ENCODE measurements at regions not wholly inside any gene's neighbourhood (a gene's known extent, or its start where the extent isn't known, plus 50 kb on each side); places are given as distances from the start of the nearest gene placed in this dataset.

DNA sequence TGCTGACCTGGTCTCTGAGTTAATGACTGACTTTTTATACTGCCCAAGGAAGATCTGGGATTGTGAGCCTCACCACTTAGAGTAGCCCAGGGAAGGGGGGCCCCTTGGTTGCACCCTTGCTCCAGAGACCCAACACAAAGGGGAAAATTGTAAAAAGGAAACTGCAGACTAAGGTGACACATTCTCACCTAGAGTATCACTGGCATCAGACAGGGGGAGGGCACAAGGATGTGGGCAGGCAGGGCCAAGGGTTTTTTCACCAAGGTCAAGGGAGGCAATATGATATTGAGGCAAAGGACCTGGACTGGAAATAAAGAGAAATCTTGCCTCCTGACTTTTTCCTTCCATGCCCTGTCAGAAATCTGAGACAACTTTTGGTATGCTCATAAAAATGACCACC, 386.2 kb upstream of the FGF16 start (continued):
- TF ChIP-seq, protein P1, sequence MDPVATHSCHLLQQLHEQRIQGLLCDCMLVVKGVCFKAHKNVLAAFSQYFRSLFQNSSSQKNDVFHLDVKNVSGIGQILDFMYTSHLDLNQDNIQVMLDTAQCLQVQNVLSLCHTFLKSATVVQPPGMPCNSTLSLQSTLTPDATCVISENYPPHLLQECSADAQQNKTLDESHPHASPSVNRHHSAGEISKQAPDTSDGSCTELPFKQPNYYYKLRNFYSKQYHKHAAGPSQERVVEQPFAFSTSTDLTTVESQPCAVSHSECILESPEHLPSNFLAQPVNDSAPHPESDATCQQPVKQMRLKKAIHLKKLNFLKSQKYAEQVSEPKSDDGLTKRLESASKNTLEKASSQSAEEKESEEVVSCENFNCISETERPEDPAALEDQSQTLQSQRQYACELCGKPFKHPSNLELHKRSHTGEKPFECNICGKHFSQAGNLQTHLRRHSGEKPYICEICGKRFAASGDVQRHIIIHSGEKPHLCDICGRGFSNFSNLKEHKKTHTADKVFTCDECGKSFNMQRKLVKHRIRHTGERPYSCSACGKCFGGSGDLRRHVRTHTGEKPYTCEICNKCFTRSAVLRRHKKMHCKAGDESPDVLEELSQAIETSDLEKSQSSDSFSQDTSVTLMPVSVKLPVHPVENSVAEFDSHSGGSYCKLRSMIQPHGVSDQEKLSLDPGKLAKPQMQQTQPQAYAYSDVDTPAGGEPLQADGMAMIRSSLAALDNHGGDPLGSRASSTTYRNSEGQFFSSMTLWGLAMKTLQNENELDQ (tag by site-specific recombination; IDR thresholded peaks at IDR 0.05; ENCODE audit: low read depth): no peak
- no peak for TF ChIP-seq ZNF623 (tag by site-specific recombination; IDR thresholded peaks at IDR 0.05)
- no peak for TF ChIP-seq ZSCAN23 (tag by site-specific recombination; IDR thresholded peaks at IDR 0.05)
- no peak for TF ChIP-seq ZNF19 (tag by site-specific recombination; IDR thresholded peaks at IDR 0.05; ENCODE audit: low read depth)
- no peak for TF ChIP-seq HOXC10 (CRISPR knock-in tag; IDR thresholded peaks at IDR 0.05)
- no peak for TF ChIP-seq ZNF791 (tag by site-specific recombination; IDR thresholded peaks at IDR 0.05)
- no peak for TF ChIP-seq HOXA7 (CRISPR knock-in tag; IDR thresholded peaks at IDR 0.05; ENCODE audit: borderline replicate concordance)
- TF ChIP-seq, protein P2, sequence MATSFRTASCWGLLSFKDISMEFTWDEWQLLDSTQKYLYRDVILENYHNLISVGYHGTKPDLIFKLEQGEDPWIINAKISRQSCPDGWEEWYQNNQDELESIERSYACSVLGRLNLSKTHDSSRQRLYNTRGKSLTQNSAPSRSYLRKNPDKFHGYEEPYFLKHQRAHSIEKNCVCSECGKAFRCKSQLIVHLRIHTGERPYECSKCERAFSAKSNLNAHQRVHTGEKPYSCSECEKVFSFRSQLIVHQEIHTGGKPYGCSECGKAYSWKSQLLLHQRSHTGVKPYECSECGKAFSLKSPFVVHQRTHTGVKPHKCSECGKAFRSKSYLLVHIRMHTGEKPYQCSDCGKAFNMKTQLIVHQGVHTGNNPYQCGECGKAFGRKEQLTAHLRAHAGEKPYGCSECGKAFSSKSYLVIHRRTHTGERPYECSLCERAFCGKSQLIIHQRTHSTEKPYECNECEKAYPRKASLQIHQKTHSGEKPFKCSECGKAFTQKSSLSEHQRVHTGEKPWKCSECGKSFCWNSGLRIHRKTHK (tag by site-specific recombination; IDR thresholded peaks at IDR 0.05): no peak

DNA sequence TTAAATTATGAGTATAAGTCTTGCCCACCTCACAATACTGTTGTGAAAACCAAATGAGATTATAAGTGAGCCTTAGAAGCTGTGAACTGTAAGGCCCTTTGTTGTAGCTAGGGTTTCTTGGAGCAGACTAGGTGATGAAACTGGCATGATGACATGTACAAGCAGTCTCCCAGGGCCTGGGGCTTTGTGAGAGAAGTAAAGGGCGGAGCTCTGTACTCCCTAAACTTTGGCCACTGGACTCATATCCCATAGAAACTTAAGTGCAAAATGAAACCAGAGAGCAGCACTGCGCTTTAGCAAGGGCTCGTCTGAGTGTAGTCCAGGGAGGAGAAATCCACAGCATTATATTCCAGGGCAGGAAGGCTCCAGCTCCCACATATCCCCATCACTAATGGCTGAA, 385.6 kb upstream of the FGF16 start:
- TF ChIP-seq, protein P3, sequence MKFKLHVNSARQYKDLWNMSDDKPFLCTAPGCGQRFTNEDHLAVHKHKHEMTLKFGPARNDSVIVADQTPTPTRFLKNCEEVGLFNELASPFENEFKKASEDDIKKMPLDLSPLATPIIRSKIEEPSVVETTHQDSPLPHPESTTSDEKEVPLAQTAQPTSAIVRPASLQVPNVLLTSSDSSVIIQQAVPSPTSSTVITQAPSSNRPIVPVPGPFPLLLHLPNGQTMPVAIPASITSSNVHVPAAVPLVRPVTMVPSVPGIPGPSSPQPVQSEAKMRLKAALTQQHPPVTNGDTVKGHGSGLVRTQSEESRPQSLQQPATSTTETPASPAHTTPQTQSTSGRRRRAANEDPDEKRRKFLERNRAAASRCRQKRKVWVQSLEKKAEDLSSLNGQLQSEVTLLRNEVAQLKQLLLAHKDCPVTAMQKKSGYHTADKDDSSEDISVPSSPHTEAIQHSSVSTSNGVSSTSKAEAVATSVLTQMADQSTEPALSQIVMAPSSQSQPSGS (tag by site-specific recombination; IDR thresholded peaks at IDR 0.05; ENCODE audit: low read depth): no peak
- TF ChIP-seq, protein P4, sequence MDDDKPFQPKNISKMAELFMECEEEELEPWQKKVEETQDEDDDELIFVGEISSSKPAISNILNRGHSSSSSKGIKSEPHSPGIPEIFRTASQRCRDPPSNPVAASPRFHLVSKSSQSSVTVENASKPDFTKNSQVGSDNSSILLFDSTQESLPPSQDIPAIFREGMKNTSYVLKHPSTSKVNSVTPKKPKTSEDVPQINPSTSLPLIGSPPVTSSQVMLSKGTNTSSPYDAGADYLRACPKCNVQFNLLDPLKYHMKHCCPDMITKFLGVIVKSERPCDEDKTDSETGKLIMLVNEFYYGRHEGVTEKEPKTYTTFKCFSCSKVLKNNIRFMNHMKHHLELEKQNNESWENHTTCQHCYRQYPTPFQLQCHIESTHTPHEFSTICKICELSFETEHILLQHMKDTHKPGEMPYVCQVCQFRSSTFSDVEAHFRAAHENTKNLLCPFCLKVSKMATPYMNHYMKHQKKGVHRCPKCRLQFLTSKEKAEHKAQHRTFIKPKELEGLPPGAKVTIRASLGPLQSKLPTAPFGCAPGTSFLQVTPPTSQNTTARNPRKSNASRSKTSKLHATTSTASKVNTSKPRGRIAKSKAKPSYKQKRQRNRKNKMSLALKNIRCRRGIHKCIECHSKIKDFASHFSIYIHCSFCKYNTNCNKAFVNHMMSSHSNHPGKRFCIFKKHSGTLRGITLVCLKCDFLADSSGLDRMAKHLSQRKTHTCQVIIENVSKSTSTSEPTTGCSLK (tag by site-specific recombination; IDR thresholded peaks at IDR 0.05): no peak
- TF ChIP-seq ZNF677 (tag by site-specific recombination; IDR thresholded peaks at IDR 0.05): no peak
- no peak for TF ChIP-seq ZNF140 (tag by site-specific recombination; IDR thresholded peaks at IDR 0.05)
- TF ChIP-seq ZNF670 (tag by site-specific recombination; IDR thresholded peaks at IDR 0.05; ENCODE audit: low read depth): no peak
- Histone ChIP-seq H3K27ac (ENCODE audit: extremely low read depth, low read depth, low read length) (no peak overlapping the region), H3K4me1 (ENCODE audit: control insufficient read depth, insufficient read depth, low read length) (no peaks in the 10 kb centered on the region), H3K36me3 (ENCODE audit: control insufficient read depth in 2 of 2, insufficient read depth in 1 of 2, low read length in 2 of 2) (no peaks in the 10 kb centered on the region), H3K9me3 (ENCODE audit: control insufficient read depth, insufficient read depth, low read depth, low read length) (no peaks in the 10 kb centered on the region; the same call in none of the 2 replicates), H3K4me3 (ENCODE audit: low read depth, low read length) (no peak overlapping the region)
- CTCF ChIA-PET: interaction anchor here (0.5 kb wide), 2 partner anchors 12 to 113 kb away, joined by 3 to 5 read pairs; no protein-coding TSS in a partner anchor
- POLR2A ChIA-PET: no interaction called here

DNA sequence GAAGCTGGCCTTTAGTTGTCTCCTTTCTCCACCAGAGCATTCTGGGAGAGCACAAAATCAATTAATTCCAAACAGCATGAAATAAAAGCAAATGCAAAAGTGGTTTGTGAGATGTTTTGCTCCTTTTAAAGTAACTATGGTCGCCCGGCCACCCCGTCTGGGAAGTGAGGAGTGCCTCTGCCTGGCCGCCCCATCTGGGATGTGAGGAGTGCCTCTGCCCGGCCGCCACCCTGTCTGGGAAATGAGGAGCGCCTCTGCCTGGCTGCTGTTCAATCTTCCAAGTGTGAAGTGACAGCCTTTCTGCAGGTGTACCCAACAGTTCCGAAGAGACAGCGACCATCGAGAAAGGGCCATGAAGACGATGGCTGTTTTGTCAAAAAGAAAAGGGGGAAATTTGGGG, 381.3 kb upstream of the FGF16 start:
- Histone ChIP-seq H3K4me1 (ENCODE audit: control insufficient read depth, insufficient read depth, low read length) (no peaks in the 10 kb centered on the region), H3K4me3 (ENCODE audit: low read depth, low read length) (no peak overlapping the region), H3K27ac (ENCODE audit: extremely low read depth, low read depth, low read length) (no peak overlapping the region), H3K9me3 (ENCODE audit: control insufficient read depth, insufficient read depth, low read depth, low read length) (no peaks in the 10 kb centered on the region; the same call in none of the 2 replicates), H3K36me3 (ENCODE audit: control insufficient read depth in 2 of 2, insufficient read depth in 1 of 2, low read length in 2 of 2) (no peaks in the 10 kb centered on the region)
- ChIA-PET CTCF (no interaction called here), POLR2A (no interaction called here)
- TF ChIP-seq BCL11A (tag by site-specific recombination; IDR thresholded peaks at IDR 0.05; ENCODE audit: low read depth) (no peak), ZNF292 (tag by site-specific recombination; IDR thresholded peaks at IDR 0.05; ENCODE audit: borderline replicate concordance, low read depth) (no peak), SP2 (tag by site-specific recombination; IDR thresholded peaks at IDR 0.05) (no peak), ZNF843 (tag by site-specific recombination; IDR thresholded peaks at IDR 0.05) (no peak)
- TF ChIP-seq, protein P5, sequence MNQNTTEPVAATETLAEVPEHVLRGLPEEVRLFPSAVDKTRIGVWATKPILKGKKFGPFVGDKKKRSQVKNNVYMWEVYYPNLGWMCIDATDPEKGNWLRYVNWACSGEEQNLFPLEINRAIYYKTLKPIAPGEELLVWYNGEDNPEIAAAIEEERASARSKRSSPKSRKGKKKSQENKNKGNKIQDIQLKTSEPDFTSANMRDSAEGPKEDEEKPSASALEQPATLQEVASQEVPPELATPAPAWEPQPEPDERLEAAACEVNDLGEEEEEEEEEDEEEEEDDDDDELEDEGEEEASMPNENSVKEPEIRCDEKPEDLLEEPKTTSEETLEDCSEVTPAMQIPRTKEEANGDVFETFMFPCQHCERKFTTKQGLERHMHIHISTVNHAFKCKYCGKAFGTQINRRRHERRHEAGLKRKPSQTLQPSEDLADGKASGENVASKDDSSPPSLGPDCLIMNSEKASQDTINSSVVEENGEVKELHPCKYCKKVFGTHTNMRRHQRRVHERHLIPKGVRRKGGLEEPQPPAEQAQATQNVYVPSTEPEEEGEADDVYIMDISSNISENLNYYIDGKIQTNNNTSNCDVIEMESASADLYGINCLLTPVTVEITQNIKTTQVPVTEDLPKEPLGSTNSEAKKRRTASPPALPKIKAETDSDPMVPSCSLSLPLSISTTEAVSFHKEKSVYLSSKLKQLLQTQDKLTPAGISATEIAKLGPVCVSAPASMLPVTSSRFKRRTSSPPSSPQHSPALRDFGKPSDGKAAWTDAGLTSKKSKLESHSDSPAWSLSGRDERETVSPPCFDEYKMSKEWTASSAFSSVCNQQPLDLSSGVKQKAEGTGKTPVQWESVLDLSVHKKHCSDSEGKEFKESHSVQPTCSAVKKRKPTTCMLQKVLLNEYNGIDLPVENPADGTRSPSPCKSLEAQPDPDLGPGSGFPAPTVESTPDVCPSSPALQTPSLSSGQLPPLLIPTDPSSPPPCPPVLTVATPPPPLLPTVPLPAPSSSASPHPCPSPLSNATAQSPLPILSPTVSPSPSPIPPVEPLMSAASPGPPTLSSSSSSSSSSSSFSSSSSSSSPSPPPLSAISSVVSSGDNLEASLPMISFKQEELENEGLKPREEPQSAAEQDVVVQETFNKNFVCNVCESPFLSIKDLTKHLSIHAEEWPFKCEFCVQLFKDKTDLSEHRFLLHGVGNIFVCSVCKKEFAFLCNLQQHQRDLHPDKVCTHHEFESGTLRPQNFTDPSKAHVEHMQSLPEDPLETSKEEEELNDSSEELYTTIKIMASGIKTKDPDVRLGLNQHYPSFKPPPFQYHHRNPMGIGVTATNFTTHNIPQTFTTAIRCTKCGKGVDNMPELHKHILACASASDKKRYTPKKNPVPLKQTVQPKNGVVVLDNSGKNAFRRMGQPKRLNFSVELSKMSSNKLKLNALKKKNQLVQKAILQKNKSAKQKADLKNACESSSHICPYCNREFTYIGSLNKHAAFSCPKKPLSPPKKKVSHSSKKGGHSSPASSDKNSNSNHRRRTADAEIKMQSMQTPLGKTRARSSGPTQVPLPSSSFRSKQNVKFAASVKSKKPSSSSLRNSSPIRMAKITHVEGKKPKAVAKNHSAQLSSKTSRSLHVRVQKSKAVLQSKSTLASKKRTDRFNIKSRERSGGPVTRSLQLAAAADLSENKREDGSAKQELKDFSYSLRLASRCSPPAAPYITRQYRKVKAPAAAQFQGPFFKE (tag by site-specific recombination; IDR thresholded peaks at IDR 0.05; ENCODE audit: borderline replicate concordance): no peak
- TF ChIP-seq, protein P6, sequence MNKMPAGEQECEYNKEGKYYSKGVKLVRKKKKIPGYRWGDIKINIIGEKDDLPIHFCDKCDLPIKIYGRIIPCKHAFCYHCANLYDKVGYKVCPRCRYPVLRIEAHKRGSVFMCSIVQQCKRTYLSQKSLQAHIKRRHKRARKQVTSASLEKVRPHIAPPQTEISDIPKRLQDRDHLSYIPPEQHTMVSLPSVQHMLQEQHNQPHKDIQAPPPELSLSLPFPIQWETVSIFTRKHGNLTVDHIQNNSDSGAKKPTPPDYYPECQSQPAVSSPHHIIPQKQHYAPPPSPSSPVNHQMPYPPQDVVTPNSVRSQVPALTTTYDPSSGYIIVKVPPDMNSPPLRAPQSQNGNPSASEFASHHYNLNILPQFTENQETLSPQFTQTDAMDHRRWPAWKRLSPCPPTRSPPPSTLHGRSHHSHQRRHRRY (tag by site-specific recombination; IDR thresholded peaks at IDR 0.05): no peak
